Adipocyte (in vitro differentiated cells): ENCODE measurements at regions not wholly inside any gene's neighbourhood (a gene's known extent, or its start where the extent isn't known, plus 50 kb on each side); places are given as distances from the start of the nearest gene placed in this dataset.

Experiments used
- DNase-seq: peaks from one replicate; pipeline ENCODE4 v3.0.0-alpha.2; 2015; ENCODE audit warnings: low read depth
- H3K27me3 ChIP-seq: replicated peaks from 2 replicates; pipeline ENCODE4 v1.7.0; 2013; ENCODE audit warnings: mild to moderate bottlenecking, low read length, moderate library complexity; ENCODE audit not compliant: control insufficient read depth, insufficient read depth
- H3K36me3 ChIP-seq: 2 replicates; pipeline ENCODE4 v1.7.0; 2013; ENCODE audit warnings: low read length, mild to moderate bottlenecking, moderate library complexity; ENCODE audit not compliant: control insufficient read depth, insufficient read depth, severe bottlenecking
- H3K4me1 ChIP-seq: 2 replicates; pipeline ENCODE4 v1.7.0; 2013; ENCODE audit warnings: mild to moderate bottlenecking, low read length, moderate library complexity; ENCODE audit not compliant: control insufficient read depth, insufficient read depth
- H3K4me3 ChIP-seq: 2 replicates; pipeline ENCODE4 v1.7.0; 2013; ENCODE audit warnings: mild to moderate bottlenecking, low read length, moderate library complexity
- H3K9ac ChIP-seq: 2 replicates; pipeline ENCODE4 v1.7.0; 2013; ENCODE audit warnings: mild to moderate bottlenecking, low read length, moderate library complexity
- H3K9me3 ChIP-seq: 2 replicates; pipeline ENCODE4 v1.7.0; 2013; ENCODE audit warnings: mild to moderate bottlenecking, low read length, moderate library complexity; ENCODE audit not compliant: control insufficient read depth

DNA sequence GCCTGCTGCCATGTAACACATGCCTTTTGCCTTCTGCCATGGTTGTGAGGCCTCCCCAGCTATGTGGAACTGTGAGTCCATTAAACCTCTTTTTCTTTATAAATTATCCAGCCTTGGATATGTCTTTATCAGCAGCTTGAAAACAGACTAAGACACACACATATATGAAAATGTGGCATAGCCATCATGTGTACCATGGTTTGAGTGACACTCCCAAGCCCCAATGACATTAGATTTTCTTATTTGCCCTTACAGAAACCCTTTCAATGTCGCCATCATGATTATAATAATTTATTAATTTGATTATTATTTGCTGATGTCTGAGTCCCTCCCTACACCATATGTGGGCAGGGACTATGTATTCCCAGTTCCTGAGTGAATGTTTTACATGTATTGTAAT is 63.5 kb upstream of the FGGY start:
- H3K9ac ChIP-seq: no peak overlapping the region
- no peaks in the 10 kb centered on the region for H3K9me3 ChIP-seq
- no peaks in the 10 kb centered on the region for H3K36me3 ChIP-seq
- H3K4me1 ChIP-seq: peaks cover 26% of the 10 kb centered on the region
- H3K27me3 ChIP-seq: no peaks in the 10 kb centered on the region
- no peak overlapping the region for H3K4me3 ChIP-seq
- no peak for DNase-seq

DNA sequence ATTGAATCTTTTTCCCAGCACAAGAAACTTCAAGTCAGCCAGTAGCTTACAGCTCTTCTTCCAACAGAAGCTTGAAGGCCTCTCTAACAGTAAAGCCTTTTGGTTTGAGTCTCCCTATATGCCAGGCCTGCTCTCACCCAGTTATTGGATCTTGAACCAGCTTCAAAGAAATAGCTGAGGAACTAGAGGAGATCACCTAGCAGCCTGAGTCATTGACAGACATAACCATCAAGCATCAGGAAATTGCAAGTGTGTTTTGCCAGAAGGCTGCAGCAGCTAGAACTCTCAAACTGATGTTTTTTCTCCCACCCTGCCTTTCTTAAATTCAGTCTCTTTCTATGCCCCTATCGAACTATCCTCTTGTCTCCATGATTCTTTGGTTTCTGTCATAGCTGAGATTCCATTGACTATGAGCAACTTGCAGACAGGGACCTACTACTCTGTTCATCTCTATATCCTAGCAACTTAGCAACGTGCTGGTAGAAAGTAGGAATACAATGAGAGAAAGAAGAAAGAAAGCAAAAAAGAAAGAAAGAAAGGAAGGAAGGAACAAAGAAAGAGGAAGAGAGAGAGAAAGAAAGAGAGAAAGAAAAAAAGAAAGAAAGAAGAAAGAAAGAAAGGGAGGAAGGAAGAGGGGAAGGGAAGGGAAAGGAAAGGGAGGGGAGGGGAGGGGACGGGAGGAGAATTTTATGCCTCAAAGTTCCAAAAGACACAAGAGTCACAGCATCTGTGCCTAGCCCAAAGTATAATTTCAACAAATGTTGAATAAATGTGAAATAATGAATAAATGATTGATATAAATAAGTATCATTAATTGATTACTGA is 60.0 kb upstream of the FGGY start:
- H3K36me3 ChIP-seq: no peaks in the 10 kb centered on the region
- H3K4me1 ChIP-seq: no peaks in the 10 kb centered on the region
- no peaks in the 10 kb centered on the region for H3K9me3 ChIP-seq
- no peaks in the 10 kb centered on the region for H3K27me3 ChIP-seq
- DNase-seq: no peak
- H3K9ac ChIP-seq: no peak overlapping the region
- no peak overlapping the region for H3K4me3 ChIP-seq

- no peak overlapping the region for H3K9ac ChIP-seq
Observed at GRCh38 chr1:59237900-59238299, 59.0 kb upstream of the FGGY start.

DNA sequence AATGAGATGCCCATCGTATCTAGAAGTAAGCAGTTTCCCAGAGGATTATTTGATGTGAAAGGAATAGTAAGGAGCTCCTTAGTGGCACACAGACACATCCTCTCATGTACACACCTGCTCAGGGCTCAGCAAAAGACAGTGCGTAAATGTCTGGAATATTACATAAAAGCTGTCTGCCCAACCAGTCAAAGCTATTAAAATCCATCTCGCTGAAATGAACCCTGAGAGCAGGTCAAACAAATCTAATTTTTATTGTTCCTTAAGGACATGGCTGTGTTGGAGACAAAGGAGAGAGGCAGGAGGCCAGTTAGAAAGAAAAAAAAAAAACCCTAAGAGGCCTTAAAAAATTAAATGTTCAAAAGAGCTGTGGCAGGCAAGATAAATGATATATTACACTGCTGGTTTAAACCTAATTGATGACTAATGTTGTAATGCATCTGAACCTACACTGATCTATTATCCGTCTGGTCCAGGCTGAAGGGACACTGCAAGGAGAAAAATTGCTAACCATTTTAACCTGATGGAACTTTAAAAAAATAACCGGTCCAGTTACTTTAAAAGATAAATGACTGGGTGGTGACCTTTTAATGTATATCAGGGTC is 58.5 kb upstream of the FGGY start:
- H3K27me3 ChIP-seq: no peaks in the 10 kb centered on the region
- no peaks in the 10 kb centered on the region for H3K9me3 ChIP-seq
- no peak overlapping the region for H3K9ac ChIP-seq
- no peaks in the 10 kb centered on the region for H3K36me3 ChIP-seq
- DNase-seq: no peak
- no peaks in the 10 kb centered on the region for H3K4me1 ChIP-seq
- no peak overlapping the region for H3K4me3 ChIP-seq

More at GRCh38 chr1:59237900-59238299, 59.0 kb upstream of the FGGY start:
- no peak for DNase-seq
- H3K9me3 ChIP-seq: no peaks in the 10 kb centered on the region
- no peaks in the 10 kb centered on the region for H3K4me1 ChIP-seq
- H3K4me3 ChIP-seq: no peak overlapping the region
- no peaks in the 10 kb centered on the region for H3K36me3 ChIP-seq
- H3K27me3 ChIP-seq: no peaks in the 10 kb centered on the region

GRCh38 chr1:59238993-59239392 is 57.9 kb upstream of the FGGY start:
- DNase-seq: no peak
- Histone ChIP-seq H3K4me3 (no peak overlapping the region), H3K27me3 (no peaks in the 10 kb centered on the region), H3K9ac (no peak overlapping the region), H3K9me3 (no peaks in the 10 kb centered on the region), H3K36me3 (no peaks in the 10 kb centered on the region), H3K4me1 (no peaks in the 10 kb centered on the region)

DNA sequence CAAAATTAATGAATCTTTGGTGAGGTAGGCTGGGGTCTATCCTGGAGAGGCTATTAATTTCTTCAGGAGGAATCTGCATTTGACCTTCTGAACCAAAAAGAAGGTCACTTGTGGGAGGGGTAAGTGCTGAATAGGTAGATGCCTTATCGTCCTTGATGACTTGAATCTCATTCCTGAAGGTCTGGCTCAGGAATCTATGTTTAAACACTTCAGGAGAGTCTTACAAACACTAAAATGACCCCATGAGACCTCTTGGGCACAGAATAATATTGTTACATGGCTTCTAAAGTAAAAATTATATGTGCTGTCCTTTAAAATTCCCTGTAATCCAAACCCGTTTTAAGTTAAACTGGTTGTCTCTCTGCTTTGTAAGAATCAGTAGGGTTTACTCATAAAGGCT is 55.0 kb upstream of the FGGY start:
- peaks cover 7% of the 10 kb centered on the region for H3K9me3 ChIP-seq
- H3K27me3 ChIP-seq: no peaks in the 10 kb centered on the region
- H3K9ac ChIP-seq: no peak overlapping the region
- no peak for DNase-seq
- H3K36me3 ChIP-seq: no peaks in the 10 kb centered on the region
- no peaks in the 10 kb centered on the region for H3K4me1 ChIP-seq
- no peak overlapping the region for H3K4me3 ChIP-seq

- no peak overlapping the region for H3K4me3 ChIP-seq
- no peaks in the 10 kb centered on the region for H3K4me1 ChIP-seq
- no peak overlapping the region for H3K9ac ChIP-seq
- H3K9me3 ChIP-seq: peaks cover 12% of the 10 kb centered on the region
- H3K27me3 ChIP-seq: no peaks in the 10 kb centered on the region
- no peaks in the 10 kb centered on the region for H3K36me3 ChIP-seq
- no peak for DNase-seq
Observed at GRCh38 chr1:59242370-59242769, 54.5 kb upstream of the FGGY start.

DNA sequence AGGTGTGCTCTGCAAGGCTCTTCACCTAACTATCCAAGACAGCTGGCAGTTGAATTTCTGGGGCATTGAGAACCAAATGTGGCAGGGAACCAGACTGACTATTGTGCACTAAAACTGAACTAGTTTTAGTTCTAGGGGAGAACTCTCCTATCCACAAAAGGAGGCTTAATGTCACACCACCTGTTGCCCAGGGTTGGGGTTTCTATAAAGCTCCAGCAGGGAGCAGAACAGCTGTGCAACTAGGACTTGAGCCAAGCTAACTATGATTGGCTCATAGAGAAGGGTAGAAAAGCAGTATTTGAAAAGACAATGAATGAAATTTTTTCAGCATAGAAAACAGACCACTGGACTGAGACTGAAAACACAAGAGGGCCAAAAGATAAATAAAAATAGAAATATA is 53.3 kb upstream of the FGGY start:
- H3K9me3 ChIP-seq: peaks cover 16% of the 10 kb centered on the region
- H3K9ac ChIP-seq: no peak overlapping the region
- no peaks in the 10 kb centered on the region for H3K36me3 ChIP-seq
- no peaks in the 10 kb centered on the region for H3K4me1 ChIP-seq
- no peaks in the 10 kb centered on the region for H3K27me3 ChIP-seq
- no peak for DNase-seq
- no peak overlapping the region for H3K4me3 ChIP-seq

GRCh38 chr1:59243978-59244377 is 52.9 kb upstream of the FGGY start:
- H3K4me3 ChIP-seq: no peak overlapping the region
- no peak for DNase-seq
- H3K36me3 ChIP-seq: no peaks in the 10 kb centered on the region
- H3K27me3 ChIP-seq: no peaks in the 10 kb centered on the region
- H3K4me1 ChIP-seq: peaks cover 3% of the 10 kb centered on the region
- no peak overlapping the region for H3K9ac ChIP-seq
- H3K9me3 ChIP-seq: peaks cover 16% of the 10 kb centered on the region

DNA sequence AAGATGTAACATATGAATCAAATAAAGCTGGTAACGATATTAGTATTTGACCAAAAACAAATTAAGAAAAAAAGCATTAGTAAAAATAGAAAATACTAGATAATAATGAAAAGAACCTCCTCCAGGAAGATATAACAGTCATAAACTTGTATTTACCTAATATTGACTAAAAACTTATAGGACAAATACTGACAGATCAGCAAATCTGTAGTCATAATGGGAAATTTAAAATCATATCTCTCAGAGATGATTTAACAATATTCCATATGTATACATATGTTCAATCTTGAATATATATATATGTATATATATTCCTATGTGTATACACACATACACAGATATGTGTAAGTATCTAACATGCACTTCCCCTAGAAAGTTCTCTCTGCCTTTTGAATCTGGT is 52.0 kb upstream of the FGGY start:
- DNase-seq: no peak
- Histone ChIP-seq H3K9me3 (peaks cover 16% of the 10 kb centered on the region), H3K27me3 (no peaks in the 10 kb centered on the region), H3K4me3 (no peak overlapping the region), H3K9ac (no peak overlapping the region), H3K4me1 (peaks cover 7% of the 10 kb centered on the region), H3K36me3 (no peaks in the 10 kb centered on the region)
